ENCODE measurements at regions not wholly inside any gene's neighbourhood (a gene's known extent, or its start where the extent isn't known, plus 50 kb on each side); places are given as distances from the start of the nearest gene placed in this dataset.

DNA sequence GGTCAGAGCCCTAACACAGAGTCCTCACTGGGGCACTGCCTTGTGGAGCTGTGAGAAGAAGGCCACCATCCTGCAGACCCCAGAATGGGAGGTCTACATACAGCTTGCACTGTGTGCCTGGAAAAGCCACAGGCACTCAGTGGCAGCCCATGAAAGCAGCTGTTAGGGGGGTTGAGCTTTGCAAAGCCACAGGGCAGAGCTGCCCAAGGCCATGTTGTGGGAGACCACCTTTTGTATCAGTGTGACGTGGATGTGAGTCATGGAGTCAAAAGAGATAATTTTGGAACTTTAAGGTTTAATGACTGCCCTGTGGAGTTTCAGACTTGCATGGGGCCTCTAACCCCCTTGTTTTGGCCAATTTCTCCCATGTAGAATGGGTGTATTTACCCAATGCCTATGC, 52.9 kb upstream of the TPRG1 start:
- DNase-seq: no peak

DNA sequence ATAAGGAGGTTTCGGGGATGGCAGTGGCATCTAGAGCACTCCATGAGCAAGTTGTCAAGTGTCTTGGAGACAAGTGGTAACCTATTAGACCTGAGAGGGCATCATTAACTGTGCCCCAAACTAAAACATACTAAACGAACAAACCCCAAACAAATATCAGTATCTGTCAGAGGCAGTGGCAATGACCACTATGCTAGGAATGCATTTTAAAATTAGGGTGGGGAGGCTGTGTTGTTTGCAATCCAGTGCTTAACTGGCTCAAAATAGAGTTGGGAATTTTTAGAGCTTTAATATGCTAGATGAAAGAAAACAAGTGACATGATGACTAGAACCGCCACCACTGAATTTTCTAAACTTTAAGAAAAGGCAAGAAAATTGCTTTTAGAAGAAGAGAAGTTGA, 51.8 kb upstream of the TPRG1 start:
- no peak for DNase-seq

DNA sequence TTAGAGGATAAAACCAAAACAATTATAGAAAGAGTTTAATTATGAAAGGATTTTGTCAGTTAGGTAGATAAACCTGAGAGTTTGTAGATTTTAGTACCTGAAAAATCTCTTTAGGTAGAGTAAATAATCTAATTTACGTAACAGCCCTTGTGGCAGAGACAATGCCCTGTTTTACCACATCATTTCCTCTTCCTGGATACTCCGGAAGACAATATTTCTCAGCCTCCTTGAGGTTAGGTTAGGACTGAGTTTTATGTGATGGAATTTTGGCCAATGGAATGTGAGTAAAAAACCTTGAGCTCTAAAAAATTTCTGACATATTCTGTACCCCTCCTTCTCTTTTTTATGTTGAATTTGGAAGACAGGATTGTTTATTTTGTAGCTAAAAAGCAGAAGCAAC, 50.7 kb upstream of the TPRG1 start:
- DNase-seq: no peak

Measured in hematopoietic multipotent progenitor cell treated with erythropoietin and hydrocortisone succinate and interleukin-3 and kit ligand, for 8 days (in vitro differentiated cells).